ENCODE measurements at regions not wholly inside any gene's neighbourhood (a gene's known extent, or its start where the extent isn't known, plus 50 kb on each side); places are given as distances from the start of the nearest gene placed in this dataset.
A peak's percentile ranks its signal among the peaks of the same experiment; 100 is the strongest.

- Histone ChIP-seq H3K36me3 (ENCODE audit: control insufficient read depth in 3 of 3, insufficient read depth in 2 of 3, low read depth in 1 of 3, low read length in 3 of 3) (no peaks in the 10 kb centered on the region), H3K27ac (ENCODE audit: low read depth in 1 of 3, low read length in 2 of 3) (no peak overlapping the region), H3K4me3 (ENCODE audit: low read depth in 1 of 3, low read length in 3 of 3) (no peak overlapping the region), H3K27me3 (ENCODE audit: control insufficient read depth in 3 of 3, insufficient read depth in 3 of 3, low read length in 3 of 3) (no peaks in the 10 kb centered on the region), H3K4me1 (ENCODE audit: control insufficient read depth in 3 of 3, insufficient read depth in 2 of 3, low read depth in 1 of 3, low read length in 2 of 3) (peaks cover 4 to 32% (median 8%) of the 10 kb centered on the region in 3 donors), H3K9me3 (ENCODE audit: control insufficient read depth in 2 of 2, insufficient read depth in 1 of 2, low read depth in 1 of 2, low read length in 1 of 2) (no peaks in the 10 kb centered on the region)
- no peak for FAIRE-seq
- 28 to 41% (median 34%) methylated on average over 2 of the region's 2 CpGs for WGBS, 3 donors
- DNase-seq: no peak
Measured at GRCh38 chr1:87715471-87715870, 386.8 kb downstream of the LMO4 start.

- Histone ChIP-seq H3K9me3 (ENCODE audit: control insufficient read depth in 2 of 2, insufficient read depth in 1 of 2, low read depth in 1 of 2, low read length in 1 of 2) (no peaks in the 10 kb centered on the region), H3K4me3 (ENCODE audit: low read depth in 1 of 3, low read length in 3 of 3) (no peak overlapping the region), H3K27me3 (ENCODE audit: control insufficient read depth in 3 of 3, insufficient read depth in 3 of 3, low read length in 3 of 3) (no peaks in the 10 kb centered on the region), H3K36me3 (ENCODE audit: control insufficient read depth in 3 of 3, insufficient read depth in 2 of 3, low read depth in 1 of 3, low read length in 3 of 3) (no peaks in the 10 kb centered on the region), H3K27ac (ENCODE audit: low read depth in 1 of 3, low read length in 2 of 3) (peak overlapping the region in 2 of 3 donors; percentile 32 to 79), H3K4me1 (ENCODE audit: control insufficient read depth in 3 of 3, insufficient read depth in 2 of 3, low read depth in 1 of 3, low read length in 2 of 3) (peaks cover 5 to 26% (median 8%) of the 10 kb centered on the region in 3 donors)
- WGBS, 3 donors: 70 to 74% (median 72%) methylated on average over 2 of the region's 2 CpGs
- FAIRE-seq (peak; percentile 41), DNase-seq (peak in 1 of 2 donors; percentile 33)
Measured at GRCh38 chr1:87717157-87717670, 388.5 kb downstream of the LMO4 start.

- 11 to 64% (median 17%) methylated on average over 1 of the region's 1 CpG for WGBS, 3 donors
- FAIRE-seq (peak; percentile 96), DNase-seq (peak; percentile 85 to 96)
- Histone ChIP-seq H3K9me3 (ENCODE audit: control insufficient read depth in 2 of 2, insufficient read depth in 1 of 2, low read depth in 1 of 2, low read length in 1 of 2) (no peaks in the 10 kb centered on the region), H3K36me3 (ENCODE audit: control insufficient read depth in 3 of 3, insufficient read depth in 2 of 3, low read depth in 1 of 3, low read length in 3 of 3) (no peaks in the 10 kb centered on the region), H3K27ac (ENCODE audit: low read depth in 1 of 3, low read length in 2 of 3) (peak overlapping the region in 1 of 3 donors; percentile 79), H3K27me3 (ENCODE audit: control insufficient read depth in 3 of 3, insufficient read depth in 3 of 3, low read length in 3 of 3) (no peaks in the 10 kb centered on the region), H3K4me3 (ENCODE audit: low read depth in 1 of 3, low read length in 3 of 3) (no peak overlapping the region), H3K4me1 (ENCODE audit: control insufficient read depth in 3 of 3, insufficient read depth in 2 of 3, low read depth in 1 of 3, low read length in 2 of 3) (peaks cover 3 to 20% (median 5%) of the 10 kb centered on the region in 3 donors)
Measured at GRCh38 chr1:87718241-87718950, 389.7 kb downstream of the LMO4 start.

GRCh38 chr1:87719658-87720057 lies 391.0 kb downstream of the LMO4 start:
- no peak overlapping the region for H3K27ac ChIP-seq (ENCODE audit: low read depth in 1 of 3, low read length in 2 of 3)
- FAIRE-seq (no peak), DNase-seq (no peak)
- H3K9me3 ChIP-seq (ENCODE audit: control insufficient read depth in 2 of 2, insufficient read depth in 1 of 2, low read depth in 1 of 2, low read length in 1 of 2): no peaks in the 10 kb centered on the region
- no peaks in the 10 kb centered on the region for H3K36me3 ChIP-seq (ENCODE audit: control insufficient read depth in 3 of 3, insufficient read depth in 2 of 3, low read depth in 1 of 3, low read length in 3 of 3)
- WGBS, 3 donors: 28 to 38% (median 28%) methylated on average over 3 of the region's 3 CpGs
- H3K27me3 ChIP-seq (ENCODE audit: control insufficient read depth in 3 of 3, insufficient read depth in 3 of 3, low read length in 3 of 3): no peaks in the 10 kb centered on the region
- H3K4me1 ChIP-seq (ENCODE audit: control insufficient read depth in 3 of 3, insufficient read depth in 2 of 3, low read depth in 1 of 3, low read length in 2 of 3): peaks cover 3 to 20% (median 5%) of the 10 kb centered on the region in 3 donors
- no peak overlapping the region for H3K4me3 ChIP-seq (ENCODE audit: low read depth in 1 of 3, low read length in 3 of 3)

GRCh38 chr1:87720561-87720960 lies 391.9 kb downstream of the LMO4 start:
- H3K4me1 ChIP-seq (ENCODE audit: control insufficient read depth in 3 of 3, insufficient read depth in 2 of 3, low read depth in 1 of 3, low read length in 2 of 3): peaks cover 3 to 20% (median 5%) of the 10 kb centered on the region in 3 donors
- H3K4me3 ChIP-seq (ENCODE audit: low read depth in 1 of 3, low read length in 3 of 3): no peak overlapping the region
- no peaks in the 10 kb centered on the region for H3K36me3 ChIP-seq (ENCODE audit: control insufficient read depth in 3 of 3, insufficient read depth in 2 of 3, low read depth in 1 of 3, low read length in 3 of 3)
- FAIRE-seq: no peak
- no peaks in the 10 kb centered on the region for H3K27me3 ChIP-seq (ENCODE audit: control insufficient read depth in 3 of 3, insufficient read depth in 3 of 3, low read length in 3 of 3)
- peak; percentile 16 to 56 for DNase-seq
- 13 to 58% (median 24%) methylated on average over 2 of the region's 2 CpGs for WGBS, 3 donors
- no peaks in the 10 kb centered on the region for H3K9me3 ChIP-seq (ENCODE audit: control insufficient read depth in 2 of 2, insufficient read depth in 1 of 2, low read depth in 1 of 2, low read length in 1 of 2)
- H3K27ac ChIP-seq (ENCODE audit: low read depth in 1 of 3, low read length in 2 of 3): peak overlapping the region in 1 of 3 donors; percentile 20

GRCh38 chr1:87723193-87723592 lies 394.5 kb downstream of the LMO4 start:
- no peaks in the 10 kb centered on the region for H3K36me3 ChIP-seq (ENCODE audit: control insufficient read depth in 3 of 3, insufficient read depth in 2 of 3, low read depth in 1 of 3, low read length in 3 of 3)
- FAIRE-seq: no peak
- H3K27me3 ChIP-seq (ENCODE audit: control insufficient read depth in 3 of 3, insufficient read depth in 3 of 3, low read length in 3 of 3): no peaks in the 10 kb centered on the region
- peaks cover 3 to 8% (median 5%) of the 10 kb centered on the region in 3 donors for H3K4me1 ChIP-seq (ENCODE audit: control insufficient read depth in 3 of 3, insufficient read depth in 2 of 3, low read depth in 1 of 3, low read length in 2 of 3)
- no peak for DNase-seq
- H3K9me3 ChIP-seq (ENCODE audit: control insufficient read depth in 2 of 2, insufficient read depth in 1 of 2, low read depth in 1 of 2, low read length in 1 of 2): no peaks in the 10 kb centered on the region
- no peak overlapping the region for H3K27ac ChIP-seq (ENCODE audit: low read depth in 1 of 3, low read length in 2 of 3)
- H3K4me3 ChIP-seq (ENCODE audit: low read depth in 1 of 3, low read length in 3 of 3): no peak overlapping the region

GRCh38 chr1:87728169-87728568 lies 399.5 kb downstream of the LMO4 start:
- Histone ChIP-seq H3K27ac (ENCODE audit: low read depth in 1 of 3, low read length in 2 of 3) (no peak overlapping the region), H3K36me3 (ENCODE audit: control insufficient read depth in 3 of 3, insufficient read depth in 2 of 3, low read depth in 1 of 3, low read length in 3 of 3) (no peaks in the 10 kb centered on the region), H3K4me1 (ENCODE audit: control insufficient read depth in 3 of 3, insufficient read depth in 2 of 3, low read depth in 1 of 3, low read length in 2 of 3) (no peaks in the 10 kb centered on the region), H3K9me3 (ENCODE audit: control insufficient read depth in 2 of 2, insufficient read depth in 1 of 2, low read depth in 1 of 2, low read length in 1 of 2) (no peaks in the 10 kb centered on the region), H3K4me3 (ENCODE audit: low read depth in 1 of 3, low read length in 3 of 3) (no peak overlapping the region), H3K27me3 (ENCODE audit: control insufficient read depth in 3 of 3, insufficient read depth in 3 of 3, low read length in 3 of 3) (no peaks in the 10 kb centered on the region)
- FAIRE-seq (no peak), DNase-seq (no peak)
- WGBS, 3 donors: 95 to 97% (median 97%) methylated on average over 1 of the region's 1 CpG

GRCh38 chr1:87730274-87731216 lies 401.9 kb downstream of the LMO4 start:
- Histone ChIP-seq H3K27ac (ENCODE audit: low read depth in 1 of 3, low read length in 2 of 3) (no peak overlapping the region), H3K36me3 (ENCODE audit: control insufficient read depth in 3 of 3, insufficient read depth in 2 of 3, low read depth in 1 of 3, low read length in 3 of 3) (no peaks in the 10 kb centered on the region), H3K4me3 (ENCODE audit: low read depth in 1 of 3, low read length in 3 of 3) (no peak overlapping the region), H3K27me3 (ENCODE audit: control insufficient read depth in 3 of 3, insufficient read depth in 3 of 3, low read length in 3 of 3) (no peaks in the 10 kb centered on the region), H3K9me3 (ENCODE audit: control insufficient read depth in 2 of 2, insufficient read depth in 1 of 2, low read depth in 1 of 2, low read length in 1 of 2) (no peaks in the 10 kb centered on the region), H3K4me1 (ENCODE audit: control insufficient read depth in 3 of 3, insufficient read depth in 2 of 3, low read depth in 1 of 3, low read length in 2 of 3) (no peaks in the 10 kb centered on the region)
- FAIRE-seq: no peak
- DNase-seq: no peak
- WGBS, 3 donors: 81 to 85% (median 81%) methylated on average over 9 of the region's 9 CpGs

All from small intestine (tissue), 7 donors.